Upper lobe of left lung (tissue), 4 donors: ENCODE measurements at regions not wholly inside any gene's neighbourhood (a gene's known extent, or its start where the extent isn't known, plus 50 kb on each side); places are given as distances from the start of the nearest gene placed in this dataset.

Experiments used
- EP300 ChIP-seq, 4 donors: sonication (generic); formaldehyde crosslinking; IDR thresholded peaks; one replicate each; pipeline ENCODE4 v1.5.1; 2017; ENCODE audit warnings: antibody characterized with exemption in 4 of 4, control low read depth in 2 of 4
- TF ChIP-seq, protein P1 (sequence below), 6 experiments: fragments of 450-650 bp in 4 of 6; fragments of 200-600 bp in 2 of 6; sonication (generic) in 2 of 6; IDR thresholded peaks; one replicate each; pipeline ENCODE4 v1.5.1; 2016 to 2019; ENCODE audit warnings: antibody characterized with exemption in 6 of 6

DNA sequence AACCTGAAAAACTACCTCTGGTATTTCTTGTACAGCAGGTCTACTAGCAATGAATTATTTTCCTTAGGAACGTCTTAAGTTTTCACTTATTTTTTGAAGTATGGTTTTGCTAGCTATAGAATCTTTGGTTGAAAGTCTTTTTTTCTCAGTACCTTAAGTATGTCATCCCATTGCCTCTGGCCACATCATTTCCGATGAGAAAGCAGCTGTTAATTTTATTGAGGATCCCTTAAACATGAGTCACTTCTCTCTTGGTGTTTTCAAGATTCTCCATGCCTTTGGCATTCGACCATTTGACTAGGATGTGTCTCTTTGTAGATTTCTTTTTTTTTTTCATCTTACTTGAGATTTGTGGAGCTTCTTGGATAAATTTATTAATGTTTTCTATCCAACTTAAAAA, 803.8 kb upstream of the AMOT start:
- TF ChIP-seq EP300 (IDR thresholded peaks at IDR 0.05): no peak
- TF ChIP-seq, protein P1, sequence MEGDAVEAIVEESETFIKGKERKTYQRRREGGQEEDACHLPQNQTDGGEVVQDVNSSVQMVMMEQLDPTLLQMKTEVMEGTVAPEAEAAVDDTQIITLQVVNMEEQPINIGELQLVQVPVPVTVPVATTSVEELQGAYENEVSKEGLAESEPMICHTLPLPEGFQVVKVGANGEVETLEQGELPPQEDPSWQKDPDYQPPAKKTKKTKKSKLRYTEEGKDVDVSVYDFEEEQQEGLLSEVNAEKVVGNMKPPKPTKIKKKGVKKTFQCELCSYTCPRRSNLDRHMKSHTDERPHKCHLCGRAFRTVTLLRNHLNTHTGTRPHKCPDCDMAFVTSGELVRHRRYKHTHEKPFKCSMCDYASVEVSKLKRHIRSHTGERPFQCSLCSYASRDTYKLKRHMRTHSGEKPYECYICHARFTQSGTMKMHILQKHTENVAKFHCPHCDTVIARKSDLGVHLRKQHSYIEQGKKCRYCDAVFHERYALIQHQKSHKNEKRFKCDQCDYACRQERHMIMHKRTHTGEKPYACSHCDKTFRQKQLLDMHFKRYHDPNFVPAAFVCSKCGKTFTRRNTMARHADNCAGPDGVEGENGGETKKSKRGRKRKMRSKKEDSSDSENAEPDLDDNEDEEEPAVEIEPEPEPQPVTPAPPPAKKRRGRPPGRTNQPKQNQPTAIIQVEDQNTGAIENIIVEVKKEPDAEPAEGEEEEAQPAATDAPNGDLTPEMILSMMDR (IDR thresholded peaks at IDR 0.05): no peak
